Cardiac muscle cell (in vitro differentiated cells and primary cell): ENCODE measurements at regions not wholly inside any gene's neighbourhood (a gene's known extent, or its start where the extent isn't known, plus 50 kb on each side); places are given as distances from the start of the nearest gene placed in this dataset.

Experiments
- DNase-seq, 2 donors: peaks; one replicate each; pipeline versions ENCODE4 v3.0.0 to v3.0.0-alpha.2; 2010 to 2017; ENCODE audit warnings: low read depth in 1 of 2, low spot score in 1 of 2
- H3K27ac ChIP-seq: fragments of 200-600 bp; sonication (generic); 2 replicates; pipeline ENCODE4 v1.5.1; 2016
- H3K27me3 ChIP-seq: fragments of 200-600 bp; sonication (generic); 2 replicates; pipeline ENCODE4 v1.6.0; 2016; ENCODE audit warnings: control low read depth
- H3K36me3 ChIP-seq: fragments of 200-600 bp; sonication (generic); 2 replicates; pipeline ENCODE4 v1.5.1; 2016; ENCODE audit warnings: control low read depth
- H3K4me1 ChIP-seq: fragments of 200-600 bp; sonication (generic); 2 replicates; pipeline ENCODE4 v1.8.1; 2017; ENCODE audit warnings: low read depth, mild to moderate bottlenecking, mixed run types
- H3K4me3 ChIP-seq: fragments of 200-600 bp; sonication (generic); 2 replicates; pipeline ENCODE4 v1.5.1; 2016; ENCODE audit warnings: mild to moderate bottlenecking
- H3K9me3 ChIP-seq: fragments of 200-600 bp; sonication (generic); 2 replicates; pipeline ENCODE4 v1.5.1; 2017; ENCODE audit warnings: low read depth, mild to moderate bottlenecking, control low read depth
- CTCF ChIP-seq: IDR thresholded peaks from 2 replicates; pipeline ENCODE4 v1.5.1; 2012; ENCODE audit warnings: low read depth, mild to moderate bottlenecking, low read length

GRCh38 chr6:11922901-11923300 lies 89.2 kb upstream of the HIVEP1 start:
- no peaks in the 10 kb centered on the region for H3K36me3 ChIP-seq
- DNase-seq, result no peak
- peaks cover 3% of the 10 kb centered on the region for H3K4me1 ChIP-seq
- no peaks in the 10 kb centered on the region for H3K9me3 ChIP-seq
- no peak for TF ChIP-seq CTCF
- no peak overlapping the region for H3K27ac ChIP-seq
- H3K27me3 ChIP-seq, result no peaks in the 10 kb centered on the region
- no peak overlapping the region for H3K4me3 ChIP-seq

GRCh38 chr6:11921751-11922150 lies 90.4 kb upstream of the HIVEP1 start:
- Histone ChIP-seq H3K4me1 (peaks cover 3% of the 10 kb centered on the region), H3K27me3 (no peaks in the 10 kb centered on the region), H3K36me3 (no peaks in the 10 kb centered on the region), H3K27ac (no peak overlapping the region), H3K9me3 (no peaks in the 10 kb centered on the region), H3K4me3 (no peak overlapping the region)
- no peak for DNase-seq
- no peak for TF ChIP-seq CTCF

GRCh38 chr6:11921017-11921438 lies 91.1 kb upstream of the HIVEP1 start:
- no peak for TF ChIP-seq CTCF
- Histone ChIP-seq H3K9me3 (no peaks in the 10 kb centered on the region), H3K4me3 (no peak overlapping the region), H3K27ac (no peak overlapping the region), H3K27me3 (no peaks in the 10 kb centered on the region), H3K4me1 (peaks cover 3% of the 10 kb centered on the region), H3K36me3 (no peaks in the 10 kb centered on the region)
- DNase-seq, result peak; percentile 27 to 83

GRCh38 chr6:11920566-11920965 lies 91.5 kb upstream of the HIVEP1 start:
- Histone ChIP-seq H3K27ac (no peak overlapping the region), H3K27me3 (no peaks in the 10 kb centered on the region), H3K4me3 (no peak overlapping the region), H3K36me3 (no peaks in the 10 kb centered on the region), H3K4me1 (peaks cover 3% of the 10 kb centered on the region), H3K9me3 (no peaks in the 10 kb centered on the region)
- no peak for DNase-seq
- no peak for TF ChIP-seq CTCF

GRCh38 chr6:11919771-11920440 lies 92.2 kb upstream of the HIVEP1 start:
- Histone ChIP-seq H3K4me3 (no peak overlapping the region), H3K27ac (no peak overlapping the region), H3K36me3 (no peaks in the 10 kb centered on the region), H3K4me1 (peaks cover 3% of the 10 kb centered on the region), H3K27me3 (no peaks in the 10 kb centered on the region), H3K9me3 (no peaks in the 10 kb centered on the region)
- no peak for DNase-seq
- no peak for TF ChIP-seq CTCF
